Urothelium cell line (cell line): ENCODE measurements at regions not wholly inside any gene's neighbourhood (a gene's known extent, or its start where the extent isn't known, plus 50 kb on each side); places are given as distances from the start of the nearest gene placed in this dataset.
A peak's percentile ranks its signal among the peaks of the same experiment; 100 is the strongest.

Source experiments
- DNase-seq: peaks from one replicate; pipeline ENCODE4 v3.0.0; 2011; ENCODE audit warnings: low spot score, mixed read lengths
- FAIRE-seq: peaks from 2 replicates; lab custom pipeline; 2011; peaks lifted over from hg19 to GRCh38; lab: Jason Lieb, UNC

- no peak for FAIRE-seq
- no peak for DNase-seq
Observed at GRCh38 chrX:22325096-22325495, 52.4 kb downstream of the CBLL2 start.

- DNase-seq (no peak), FAIRE-seq (no peak)
Observed at GRCh38 chrX:22329783-22330182, 57.1 kb downstream of the CBLL2 start.

GRCh38 chrX:22338740-22339139, 66.0 kb downstream of the CBLL2 start:
- FAIRE-seq, result no peak
- DNase-seq, result no peak

GRCh38 chrX:22339459-22339858, 66.7 kb downstream of the CBLL2 start:
- DNase-seq, result no peak
- FAIRE-seq, result no peak

GRCh38 chrX:22340022-22340616, 67.4 kb downstream of the CBLL2 start:
- DNase-seq (no peak), FAIRE-seq (no peak)

GRCh38 chrX:22343192-22343591, 70.5 kb downstream of the CBLL2 start:
- no peak for FAIRE-seq
- no peak for DNase-seq

- no peak for DNase-seq
- no peak for FAIRE-seq
Observed at GRCh38 chrX:22345884-22346283, 73.2 kb downstream of the CBLL2 start.

GRCh38 chrX:22347491-22347890, 74.8 kb downstream of the CBLL2 start:
- no peak for FAIRE-seq

GRCh38 chrX:22349116-22349515, 76.4 kb downstream of the CBLL2 start:
- no peak for DNase-seq
- FAIRE-seq, result no peak

More at GRCh38 chrX:22347491-22347890, 74.8 kb downstream of the CBLL2 start:
- DNase-seq, result no peak

- FAIRE-seq, result no peak
- DNase-seq, result no peak
Observed at GRCh38 chrX:22351076-22351475, 78.4 kb downstream of the CBLL2 start.

- FAIRE-seq (no peak), DNase-seq (peak; percentile 0)
Observed at GRCh38 chrX:22351966-22352365, 79.3 kb downstream of the CBLL2 start.

GRCh38 chrX:22357621-22358020, 84.9 kb downstream of the CBLL2 start:
- FAIRE-seq (no peak), DNase-seq (no peak)

GRCh38 chrX:22360129-22360528, 87.4 kb downstream of the CBLL2 start:
- DNase-seq, result no peak
- no peak for FAIRE-seq

GRCh38 chrX:22365460-22365859, 92.7 kb downstream of the CBLL2 start:
- DNase-seq, result peak; percentile 50
- FAIRE-seq, result no peak

- FAIRE-seq (no peak), DNase-seq (no peak)
Observed at GRCh38 chrX:22366166-22366702, 93.5 kb downstream of the CBLL2 start.

- no peak for FAIRE-seq
- DNase-seq, result no peak
Observed at GRCh38 chrX:22366906-22367305, 94.2 kb downstream of the CBLL2 start.

- FAIRE-seq, result no peak
- DNase-seq, result no peak
Observed at GRCh38 chrX:22373094-22373493, 100.4 kb downstream of the CBLL2 start.

- FAIRE-seq (no peak), DNase-seq (no peak)
Observed at GRCh38 chrX:22373766-22374165, 101.1 kb downstream of the CBLL2 start.

- FAIRE-seq, result no peak
Observed at GRCh38 chrX:22376369-22376768, 103.7 kb downstream of the CBLL2 start.

GRCh38 chrX:22378296-22378695, 105.6 kb downstream of the CBLL2 start:
- peak; percentile 2 for DNase-seq
- FAIRE-seq, result no peak

More at GRCh38 chrX:22376369-22376768, 103.7 kb downstream of the CBLL2 start:
- DNase-seq, result no peak

- no peak for FAIRE-seq
Observed at GRCh38 chrX:22383988-22384387, 111.3 kb downstream of the CBLL2 start.

GRCh38 chrX:22389556-22390179, 117.0 kb downstream of the CBLL2 start:
- FAIRE-seq, result no peak
- peak; percentile 4 for DNase-seq

More at GRCh38 chrX:22383988-22384387, 111.3 kb downstream of the CBLL2 start:
- DNase-seq, result no peak
